Epithelial cell of proximal tubule (primary cell): ENCODE measurements at regions not wholly inside any gene's neighbourhood (a gene's known extent, or its start where the extent isn't known, plus 50 kb on each side); places are given as distances from the start of the nearest gene placed in this dataset.

Experiments
- DNase-seq: peaks from one replicate; pipeline ENCODE4 v3.0.0-alpha.2; 2011; ENCODE audit warnings: low read depth
- H3K4me3 ChIP-seq: 2 replicates; pipeline ENCODE4 v1.5.1; 2011; ENCODE audit warnings: low read depth, mild to moderate bottlenecking, low read length
- TF ChIP-seq, protein P1 (sequence below): conservative IDR thresholded peaks from 2 replicates; pipeline ENCODE4 v1.5.1; 2012; ENCODE audit warnings: low read depth, mild to moderate bottlenecking, low read length

DNA sequence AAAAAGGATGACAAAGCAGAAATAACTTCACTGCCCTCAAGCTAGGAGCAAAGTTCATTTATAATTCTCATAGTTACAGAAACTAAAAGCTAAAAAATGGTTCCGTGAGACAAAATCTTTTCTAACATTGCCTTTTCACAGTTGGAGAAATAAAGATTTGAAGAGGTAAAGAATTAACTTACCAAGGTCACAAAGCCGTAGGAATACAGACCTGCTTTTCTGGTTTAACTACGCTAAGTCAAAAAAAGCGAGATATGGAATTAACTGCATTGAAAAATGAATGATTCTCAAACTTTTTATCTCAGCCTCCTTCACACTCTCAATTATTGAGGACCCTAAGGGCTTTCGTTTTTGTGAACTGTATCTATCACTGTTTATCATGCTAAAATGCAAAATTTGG lies 95.3 kb downstream of the SLC17A6 start:
- no peak overlapping the region for H3K4me3 ChIP-seq
- TF ChIP-seq, protein P1, sequence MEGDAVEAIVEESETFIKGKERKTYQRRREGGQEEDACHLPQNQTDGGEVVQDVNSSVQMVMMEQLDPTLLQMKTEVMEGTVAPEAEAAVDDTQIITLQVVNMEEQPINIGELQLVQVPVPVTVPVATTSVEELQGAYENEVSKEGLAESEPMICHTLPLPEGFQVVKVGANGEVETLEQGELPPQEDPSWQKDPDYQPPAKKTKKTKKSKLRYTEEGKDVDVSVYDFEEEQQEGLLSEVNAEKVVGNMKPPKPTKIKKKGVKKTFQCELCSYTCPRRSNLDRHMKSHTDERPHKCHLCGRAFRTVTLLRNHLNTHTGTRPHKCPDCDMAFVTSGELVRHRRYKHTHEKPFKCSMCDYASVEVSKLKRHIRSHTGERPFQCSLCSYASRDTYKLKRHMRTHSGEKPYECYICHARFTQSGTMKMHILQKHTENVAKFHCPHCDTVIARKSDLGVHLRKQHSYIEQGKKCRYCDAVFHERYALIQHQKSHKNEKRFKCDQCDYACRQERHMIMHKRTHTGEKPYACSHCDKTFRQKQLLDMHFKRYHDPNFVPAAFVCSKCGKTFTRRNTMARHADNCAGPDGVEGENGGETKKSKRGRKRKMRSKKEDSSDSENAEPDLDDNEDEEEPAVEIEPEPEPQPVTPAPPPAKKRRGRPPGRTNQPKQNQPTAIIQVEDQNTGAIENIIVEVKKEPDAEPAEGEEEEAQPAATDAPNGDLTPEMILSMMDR: no peak
- no peak for DNase-seq

DNA sequence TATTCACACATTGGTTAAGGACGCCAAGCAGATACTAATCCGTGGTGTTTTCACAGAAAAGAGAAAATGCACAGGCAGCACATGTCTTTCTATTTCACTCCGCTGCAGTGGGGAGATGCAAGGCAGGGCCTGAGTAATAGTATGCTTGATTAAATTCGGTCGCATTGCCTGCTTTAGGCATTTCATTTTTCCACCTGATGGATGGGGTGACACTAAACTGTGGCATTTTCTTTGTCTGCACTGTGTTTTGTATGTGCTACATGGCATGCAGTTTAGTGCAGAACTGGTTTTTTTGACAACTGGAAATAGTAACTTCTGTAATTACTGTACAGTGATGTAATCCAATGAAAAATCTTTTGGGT lies 94.9 kb downstream of the SLC17A6 start:
- TF ChIP-seq, protein P1: no peak
- DNase-seq: no peak
- peak overlapping the region; percentile 47 for H3K4me3 ChIP-seq

DNA sequence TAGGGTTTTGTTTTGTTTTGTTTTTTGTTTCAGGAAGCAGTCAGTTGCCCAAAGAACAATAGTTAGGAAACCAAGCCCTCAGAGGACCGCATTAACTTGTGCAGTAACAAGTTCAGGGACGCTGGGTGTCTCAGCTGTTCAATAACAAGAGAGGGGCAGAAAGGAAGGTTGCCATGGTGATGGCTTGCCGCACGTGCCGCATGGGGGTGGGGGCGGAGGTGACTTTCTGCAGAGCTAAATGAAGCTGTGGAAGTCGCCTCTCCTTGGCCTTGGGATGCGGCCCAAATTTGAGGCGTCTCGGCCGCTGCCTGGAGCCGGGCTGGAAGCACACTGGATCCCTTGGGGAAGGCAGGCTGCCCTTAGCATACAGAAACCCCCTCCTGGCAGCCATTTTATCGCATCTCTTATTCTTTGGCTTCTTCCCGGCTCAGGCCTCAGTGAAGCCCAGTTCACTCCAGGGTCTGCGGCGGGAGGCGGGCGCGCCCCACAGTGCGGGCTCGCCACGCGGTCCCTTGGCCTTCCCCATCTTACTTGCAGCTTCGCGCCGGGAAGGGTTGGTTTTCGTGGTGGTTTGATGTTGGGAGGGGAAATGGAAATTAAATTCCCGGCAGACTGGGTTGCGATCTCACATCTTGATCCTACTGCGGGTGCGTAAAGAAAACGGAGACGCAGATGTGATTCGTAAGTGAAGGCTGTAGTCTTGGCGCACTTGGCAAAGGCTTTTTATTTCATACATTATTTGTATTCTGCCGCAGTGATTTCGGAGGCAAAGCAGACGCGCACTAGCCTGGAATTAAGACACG lies 94.3 kb downstream of the SLC17A6 start:
- H3K4me3 ChIP-seq: peak overlapping the region; percentile 47
- no peak for DNase-seq

DNA sequence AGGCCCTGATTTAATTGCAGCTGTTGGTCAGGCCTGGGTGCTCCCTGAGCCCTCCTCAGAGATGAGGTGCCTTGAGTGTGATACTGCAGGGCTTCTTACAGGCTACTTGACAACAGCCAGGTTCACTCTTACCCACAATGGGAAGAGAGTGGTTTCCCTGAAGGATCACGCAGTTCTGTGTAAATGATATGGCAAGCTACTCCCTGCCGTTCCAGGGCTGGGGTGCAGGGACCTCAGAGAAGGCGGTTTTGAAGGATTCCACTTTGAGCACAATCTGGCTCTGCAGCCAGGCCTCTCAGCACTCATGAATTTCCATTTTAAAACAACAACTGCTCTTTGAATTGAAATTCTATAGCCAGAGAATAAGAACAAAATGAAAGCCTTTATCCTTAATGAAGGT lies 92.9 kb downstream of the SLC17A6 start:
- no peak for DNase-seq
- no peak overlapping the region for H3K4me3 ChIP-seq
- TF ChIP-seq, protein P1: no peak

More for the DNA sequence above, 94.3 kb downstream of the SLC17A6 start:
- TF ChIP-seq, protein P1: no peak

DNA sequence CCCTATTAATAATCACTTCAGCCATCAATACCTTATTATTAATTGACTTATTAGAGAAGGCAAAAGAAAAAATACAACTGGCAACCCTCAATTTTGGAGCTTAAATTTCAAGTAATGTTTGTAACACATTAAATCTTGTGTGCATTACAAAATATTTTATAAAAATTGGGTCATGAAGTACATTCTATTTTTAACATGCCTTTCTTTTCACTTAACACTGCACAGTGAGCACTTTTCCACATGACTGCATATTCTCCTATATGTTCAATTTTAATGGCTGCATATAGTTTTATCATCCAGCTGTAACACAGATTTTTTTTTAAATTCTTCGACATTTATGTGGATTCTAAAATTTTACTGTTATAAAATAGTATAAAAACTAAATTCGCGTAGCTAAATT lies 92.5 kb downstream of the SLC17A6 start:
- no peak overlapping the region for H3K4me3 ChIP-seq
- DNase-seq: no peak
- TF ChIP-seq, protein P1: no peak

DNA sequence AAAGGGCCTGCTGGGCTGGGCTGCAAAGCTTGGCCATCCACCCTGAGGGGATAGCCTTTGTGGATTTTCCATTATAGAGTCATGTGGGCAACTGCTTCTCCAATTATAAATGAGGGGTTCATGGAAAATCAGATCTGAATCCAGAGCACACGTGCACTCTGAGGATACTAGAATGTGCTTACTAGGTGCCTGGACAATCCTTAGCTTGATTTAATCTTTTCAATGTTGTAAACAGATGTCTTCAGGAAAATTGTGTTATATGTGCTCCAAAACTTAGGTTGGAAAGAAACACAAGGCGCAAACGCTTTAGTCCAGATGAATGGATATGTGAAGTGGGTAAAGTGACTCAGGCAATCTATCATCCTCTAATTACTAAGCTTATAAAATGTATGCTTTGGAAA lies 92.0 kb downstream of the SLC17A6 start:
- TF ChIP-seq, protein P1: no peak
- no peak for DNase-seq
- no peak overlapping the region for H3K4me3 ChIP-seq
